ENCODE measurements at regions not wholly inside any gene's neighbourhood (a gene's known extent, or its start where the extent isn't known, plus 50 kb on each side); places are given as distances from the start of the nearest gene placed in this dataset.

DNA sequence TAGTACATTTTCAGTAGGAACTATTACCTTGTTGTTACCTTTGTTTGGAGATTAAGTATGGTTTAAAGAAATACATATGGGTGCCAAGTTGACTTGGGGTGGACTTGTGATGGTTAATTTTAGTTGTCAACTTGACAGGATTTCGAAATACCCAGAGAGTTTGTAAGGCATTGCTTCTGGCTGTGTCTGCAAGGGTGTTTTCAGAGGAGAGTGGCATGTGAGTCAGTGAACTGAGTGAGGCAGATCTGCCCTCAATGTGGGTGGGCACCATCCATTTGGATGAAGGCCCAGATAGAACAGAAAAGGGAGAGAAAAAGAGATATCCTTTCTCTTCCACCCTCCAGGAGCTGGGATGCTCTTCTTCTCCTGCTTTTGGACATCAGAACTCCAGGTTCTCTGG, 315.5 kb downstream of the GPATCH2 start:
- DNase-seq (ENCODE audit: low read depth in 4 of 4, low spot score in 3 of 4): no peak

DNA sequence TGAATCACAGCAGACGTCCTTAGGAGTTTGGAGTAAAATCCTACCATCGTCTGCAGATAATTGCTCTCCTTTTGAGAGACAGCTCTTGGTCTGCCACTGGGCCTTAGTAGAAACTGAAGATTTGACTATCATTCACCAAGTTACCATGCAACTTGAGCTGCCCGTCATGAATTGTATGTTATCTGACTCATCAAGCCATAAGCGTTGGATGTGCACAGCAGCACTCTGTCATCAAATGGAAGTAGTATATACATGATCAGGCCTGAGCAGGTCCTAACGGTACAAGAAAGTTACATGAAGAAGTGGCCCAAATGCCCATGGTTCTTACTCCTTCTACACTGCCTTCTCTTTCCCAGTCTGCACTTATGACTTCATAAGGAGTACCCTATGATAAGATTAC, 317.8 kb downstream of the GPATCH2 start:
- DNase-seq (ENCODE audit: low read depth in 4 of 4, low spot score in 3 of 4): no peak

DNA sequence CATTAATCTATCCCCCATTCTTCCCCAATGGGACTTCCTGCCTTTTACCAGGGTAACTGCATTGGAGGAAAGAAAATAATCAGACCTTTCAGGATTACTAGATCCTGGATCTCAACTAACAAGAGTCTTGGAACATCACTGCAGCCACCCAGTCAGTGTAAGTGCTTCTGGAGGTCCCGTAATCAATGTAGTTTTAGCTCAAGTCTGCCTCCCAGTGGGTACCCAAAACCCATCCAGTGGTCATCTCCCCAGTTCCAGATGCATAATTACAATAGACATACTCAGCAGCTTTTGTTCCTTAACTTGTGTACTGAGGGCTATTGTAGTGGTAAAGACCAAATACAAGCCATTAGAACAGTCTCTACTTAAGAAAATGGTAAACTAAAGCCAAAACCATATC, 319.1 kb downstream of the GPATCH2 start:
- no peak for DNase-seq (ENCODE audit: low read depth in 4 of 4, low spot score in 3 of 4)

GRCh38 chr1:217311269-217311668, 319.6 kb downstream of the GPATCH2 start:
- DNase-seq (ENCODE audit: low read depth in 4 of 4, low spot score in 3 of 4): no peak

- no peak for DNase-seq (ENCODE audit: low read depth in 4 of 4, low spot score in 3 of 4)
These were observed 349.6 kb downstream of the GPATCH2 start for GRCh38 chr1:217281332-217281731.

GRCh38 chr1:217275655-217276398, 355.1 kb downstream of the GPATCH2 start:
- DNase-seq (ENCODE audit: low read depth in 4 of 4, low spot score in 3 of 4): no peak

GRCh38 chr1:217274927-217275654, 355.8 kb downstream of the GPATCH2 start:
- DNase-seq (ENCODE audit: low read depth in 4 of 4, low spot score in 3 of 4): no peak

- DNase-seq (ENCODE audit: low read depth in 4 of 4, low spot score in 3 of 4): no peak
These were observed 356.5 kb downstream of the GPATCH2 start for GRCh38 chr1:217274416-217274815.

DNA sequence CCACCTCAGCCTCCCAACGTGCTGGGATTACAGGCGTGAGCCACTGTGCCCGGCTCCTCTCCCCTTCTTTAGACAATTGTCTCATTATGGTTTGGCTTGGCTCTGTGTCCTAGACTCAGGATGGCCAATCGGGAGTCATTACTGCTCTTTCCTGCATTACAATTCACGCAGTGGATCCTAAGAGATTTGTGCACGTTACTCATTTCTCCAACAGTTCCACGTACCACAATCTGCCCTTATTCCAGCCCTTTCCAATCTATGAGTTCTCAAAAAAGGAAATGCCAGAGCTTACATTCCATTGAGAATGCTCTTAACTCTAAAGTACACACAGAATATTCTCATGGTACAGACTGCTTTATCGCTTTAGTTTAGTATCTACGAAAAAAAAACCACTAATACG, 357.0 kb downstream of the GPATCH2 start:
- no peak for DNase-seq (ENCODE audit: low read depth in 4 of 4, low spot score in 3 of 4)

GRCh38 chr1:217272385-217272784, 358.5 kb downstream of the GPATCH2 start:
- no peak for DNase-seq (ENCODE audit: low read depth in 4 of 4, low spot score in 3 of 4)

- no peak for DNase-seq (ENCODE audit: low read depth in 4 of 4, low spot score in 3 of 4)
These were observed 360.8 kb downstream of the GPATCH2 start for GRCh38 chr1:217270101-217270500.

GRCh38 chr1:217268058-217268457, 362.8 kb downstream of the GPATCH2 start:
- DNase-seq (ENCODE audit: low read depth in 4 of 4, low spot score in 3 of 4): no peak

- no peak for DNase-seq (ENCODE audit: low read depth in 4 of 4, low spot score in 3 of 4)
These were observed 369.3 kb downstream of the GPATCH2 start for GRCh38 chr1:217261636-217262035.

DNA sequence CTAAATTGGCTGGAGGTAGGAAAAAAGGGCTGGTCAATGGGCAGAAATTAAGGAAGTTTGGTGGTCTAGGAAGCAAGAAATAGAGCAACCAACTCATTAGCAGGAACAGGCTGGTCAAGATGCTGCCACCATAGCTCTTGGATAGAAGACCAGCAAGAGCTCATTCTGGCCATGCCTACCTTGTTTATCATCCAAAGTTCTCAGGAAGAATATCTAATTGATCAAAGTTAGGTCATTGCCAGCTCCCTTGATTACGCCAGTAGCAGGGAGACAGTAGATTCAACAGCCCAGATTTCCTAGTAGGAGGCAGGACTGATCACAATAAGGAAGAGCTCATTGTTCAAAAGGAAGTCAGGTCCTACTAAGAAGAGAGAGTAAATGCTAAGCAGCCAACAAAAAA, 370.2 kb downstream of the GPATCH2 start:
- no peak for DNase-seq (ENCODE audit: low read depth in 4 of 4, low spot score in 3 of 4)

DNA sequence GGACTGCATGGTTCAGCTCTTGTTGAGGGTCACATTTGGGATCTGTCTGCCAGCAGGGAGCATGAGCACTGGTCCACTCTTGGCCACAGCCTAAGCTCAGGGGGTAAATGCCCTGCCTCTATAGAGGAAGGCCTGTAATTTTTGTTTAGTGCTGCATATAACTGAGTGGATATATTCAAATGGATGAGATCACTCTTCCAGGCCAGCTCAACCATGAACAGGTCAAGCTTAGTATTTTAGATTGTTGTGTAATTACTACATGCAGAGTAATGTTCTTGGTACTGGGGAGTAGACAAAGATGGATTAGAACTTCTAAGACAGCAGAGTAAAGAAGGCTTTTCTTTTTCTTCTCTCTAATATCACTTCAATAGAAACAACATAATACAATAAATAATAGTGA, 376.9 kb downstream of the GPATCH2 start:
- no peak for DNase-seq (ENCODE audit: low read depth in 4 of 4, low spot score in 3 of 4)

DNA sequence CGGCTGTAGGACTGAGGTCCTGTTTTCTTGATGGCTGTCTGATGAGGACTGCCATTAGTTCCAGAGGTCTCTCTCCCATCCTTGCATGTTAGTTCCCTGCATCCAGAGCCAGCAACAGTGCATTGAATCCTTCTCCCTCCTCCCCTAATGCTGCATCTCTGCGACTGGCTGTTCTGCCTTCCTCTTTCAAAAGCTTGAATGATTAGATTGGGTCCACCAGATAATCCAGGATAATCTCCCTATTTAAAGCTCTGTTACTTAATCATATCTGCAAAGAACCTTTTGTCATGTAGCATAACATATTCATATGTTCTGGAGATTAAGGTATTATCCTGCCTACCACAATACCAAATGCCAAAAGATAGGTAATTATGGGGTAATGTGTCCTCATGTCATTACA, 377.5 kb downstream of the GPATCH2 start:
- DNase-seq (ENCODE audit: low read depth in 4 of 4, low spot score in 3 of 4): no peak

GRCh38 chr1:217251121-217251520, 379.8 kb downstream of the GPATCH2 start:
- no peak for DNase-seq (ENCODE audit: low read depth in 4 of 4, low spot score in 3 of 4)

DNA sequence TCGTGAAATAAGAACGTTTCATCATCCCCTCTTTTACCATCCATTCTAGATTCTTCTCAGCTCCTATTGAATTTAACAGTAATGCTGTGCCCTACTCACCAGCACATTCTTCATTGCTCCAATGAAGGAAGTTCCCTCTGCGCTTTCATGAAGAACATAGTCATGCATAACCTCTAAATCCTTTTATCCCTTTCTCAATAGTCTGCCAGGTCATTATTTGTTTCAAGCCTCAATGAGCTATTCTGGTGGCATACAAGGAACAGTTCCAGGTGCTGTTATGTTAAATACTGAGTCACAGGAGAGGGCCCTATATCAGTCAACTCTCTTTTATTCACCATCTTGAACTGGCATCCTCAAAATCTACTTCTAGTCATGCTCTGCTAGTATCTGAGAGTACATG, 381.0 kb downstream of the GPATCH2 start:
- DNase-seq (ENCODE audit: low read depth in 4 of 4, low spot score in 3 of 4): no peak

GRCh38 chr1:217244971-217245370, 385.9 kb downstream of the GPATCH2 start:
- DNase-seq (ENCODE audit: low read depth in 4 of 4, low spot score in 3 of 4): peak in 1 of 4 donors; percentile 5

GRCh38 chr1:217240656-217241055, 390.2 kb downstream of the GPATCH2 start:
- DNase-seq (ENCODE audit: low read depth in 4 of 4, low spot score in 3 of 4): no peak

- DNase-seq (ENCODE audit: low read depth in 4 of 4, low spot score in 3 of 4): no peak
These were observed 391.9 kb downstream of the GPATCH2 start for GRCh38 chr1:217238945-217239344.

DNA sequence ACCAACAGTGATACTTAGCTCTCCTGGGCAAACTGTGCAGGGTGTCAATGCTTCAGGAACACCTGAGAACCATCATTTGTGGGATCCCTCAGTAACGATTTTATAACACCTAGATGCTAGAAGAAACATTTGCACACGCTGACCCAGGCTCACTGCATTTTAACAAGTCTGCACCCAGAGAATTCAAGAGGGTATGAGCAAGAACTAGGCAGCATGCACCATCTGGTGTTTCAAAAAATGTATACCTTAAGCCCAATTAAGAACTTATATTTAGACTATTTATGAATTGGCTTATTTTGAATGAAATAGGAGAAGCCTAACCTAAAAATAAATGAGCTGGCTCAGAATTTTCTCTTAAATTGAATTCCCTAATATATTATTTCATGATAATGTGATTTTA, 400.5 kb downstream of the GPATCH2 start:
- no peak for DNase-seq (ENCODE audit: low read depth in 4 of 4, low spot score in 3 of 4)
